Upper lobe of left lung (tissue), 6 donors: ENCODE measurements at regions not wholly inside any gene's neighbourhood (a gene's known extent, or its start where the extent isn't known, plus 50 kb on each side); places are given as distances from the start of the nearest gene placed in this dataset.

Source experiments
- ATAC-seq, 2 donors: fragments of 200-7000 bp; cut with Tn5 transposase; one replicate each; pipeline ENCODE4 v1.9.1; 2022; ENCODE audit warnings: mild to moderate bottlenecking in 2 of 2, moderate library complexity in 2 of 2; ENCODE audit not compliant: low FRiP score in 2 of 2
- DNase-seq, 2 donors: peaks; one replicate each; pipeline ENCODE4 v3.0.0-alpha.2; 2019 to 2020
- H3K27ac ChIP-seq, 4 donors: fragments of 200-600 bp; sonication (generic); one replicate each; pipeline ENCODE4 v1.5.1; 2016 to 2019
- H3K27me3 ChIP-seq, 4 donors: fragments of 200-600 bp; sonication (generic); one replicate each; pipeline ENCODE4 v1.5.1; 2017 to 2019
- H3K36me3 ChIP-seq, 4 donors: fragments of 200-600 bp; sonication (generic); one replicate each; pipeline ENCODE4 v1.5.1; 2016 to 2019
- H3K4me1 ChIP-seq, 4 donors: fragments of 200-600 bp; sonication (generic); one replicate each; pipeline ENCODE4 v1.5.1; 2018 to 2019
- H3K4me3 ChIP-seq, 4 donors: fragments of 200-600 bp; sonication (generic); one replicate each; pipeline ENCODE4 v1.5.1; 2017 to 2019; ENCODE audit warnings: mild to moderate bottlenecking in 2 of 4, moderate library complexity in 1 of 4
- H3K9me3 ChIP-seq, 4 donors: fragments of 200-600 bp; sonication (generic); one replicate each; pipeline ENCODE4 v1.5.1; 2018 to 2019
- EP300 ChIP-seq, 4 donors: sonication (generic); formaldehyde crosslinking; IDR thresholded peaks; one replicate each; pipeline ENCODE4 v1.5.1; 2017; ENCODE audit warnings: antibody characterized with exemption in 4 of 4, control low read depth in 2 of 4
- POLR2A ChIP-seq, 4 donors: fragments of 450-650 bp; IDR thresholded peaks; one replicate each; pipeline ENCODE4 v1.5.1; 2016 to 2017; ENCODE audit warnings: antibody characterized with exemption in 4 of 4, mild to moderate bottlenecking in 2 of 4
- POLR2AphosphoS5 ChIP-seq, 2 donors: sonication (generic); formaldehyde crosslinking; IDR thresholded peaks; one replicate each; pipeline ENCODE4 v1.5.1; 2017; ENCODE audit warnings: antibody characterized with exemption in 2 of 2
- WGBS, 2 donors: methylation state at CpG; one replicate each; pipeline ENCODE4 v1.1.5; 2017 to 2018; 5-methylcytosine and 5-hydroxymethylcytosine counted together
- TF ChIP-seq, protein P1 (sequence below), 6 experiments: fragments of 450-650 bp in 4 of 6; fragments of 200-600 bp in 2 of 6; sonication (generic) in 2 of 6; IDR thresholded peaks; one replicate each; pipeline ENCODE4 v1.5.1; 2016 to 2019; ENCODE audit warnings: antibody characterized with exemption in 6 of 6
- donor health status: DM: no; HTN: no; CAD: no; lungs with moderate emphysema.
- donor health status: DM: no; HTN: yes; CAD: no; lungs with severe emphysema.

DNA sequence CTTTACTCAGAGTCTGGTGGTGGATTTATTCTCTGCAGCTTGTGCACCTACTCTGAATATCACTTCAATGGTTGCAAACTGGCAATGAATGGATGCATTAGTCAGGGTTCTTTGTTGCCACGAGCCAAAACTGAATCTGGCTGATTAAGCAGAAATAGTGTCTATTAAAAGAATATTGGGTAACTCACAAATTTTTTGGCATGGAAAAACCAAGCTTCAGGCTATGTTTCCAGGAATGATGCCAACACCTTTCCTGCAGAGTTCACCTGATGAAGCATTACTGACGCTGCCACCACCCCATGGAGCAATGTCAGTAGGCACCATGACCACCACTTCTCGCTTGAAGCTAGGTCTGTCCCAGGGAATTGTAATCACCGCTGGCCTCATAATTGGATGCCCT, 597.8 kb upstream of the SLC10A2 start:
- no peak for TF ChIP-seq EP300 (IDR thresholded peaks at IDR 0.05)
- TF ChIP-seq POLR2A (IDR thresholded peaks at IDR 0.05): no peak
- TF ChIP-seq, protein P1, sequence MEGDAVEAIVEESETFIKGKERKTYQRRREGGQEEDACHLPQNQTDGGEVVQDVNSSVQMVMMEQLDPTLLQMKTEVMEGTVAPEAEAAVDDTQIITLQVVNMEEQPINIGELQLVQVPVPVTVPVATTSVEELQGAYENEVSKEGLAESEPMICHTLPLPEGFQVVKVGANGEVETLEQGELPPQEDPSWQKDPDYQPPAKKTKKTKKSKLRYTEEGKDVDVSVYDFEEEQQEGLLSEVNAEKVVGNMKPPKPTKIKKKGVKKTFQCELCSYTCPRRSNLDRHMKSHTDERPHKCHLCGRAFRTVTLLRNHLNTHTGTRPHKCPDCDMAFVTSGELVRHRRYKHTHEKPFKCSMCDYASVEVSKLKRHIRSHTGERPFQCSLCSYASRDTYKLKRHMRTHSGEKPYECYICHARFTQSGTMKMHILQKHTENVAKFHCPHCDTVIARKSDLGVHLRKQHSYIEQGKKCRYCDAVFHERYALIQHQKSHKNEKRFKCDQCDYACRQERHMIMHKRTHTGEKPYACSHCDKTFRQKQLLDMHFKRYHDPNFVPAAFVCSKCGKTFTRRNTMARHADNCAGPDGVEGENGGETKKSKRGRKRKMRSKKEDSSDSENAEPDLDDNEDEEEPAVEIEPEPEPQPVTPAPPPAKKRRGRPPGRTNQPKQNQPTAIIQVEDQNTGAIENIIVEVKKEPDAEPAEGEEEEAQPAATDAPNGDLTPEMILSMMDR (IDR thresholded peaks at IDR 0.05): no peak
- TF ChIP-seq POLR2AphosphoS5 (IDR thresholded peaks at IDR 0.05): no peak
- DNase-seq (no peak), ATAC-seq (no peak)
- H3K36me3 ChIP-seq: no peaks in the 10 kb centered on the region
- H3K27me3 ChIP-seq: no peaks in the 10 kb centered on the region
- H3K4me3 ChIP-seq: no peak overlapping the region
- no peaks in the 10 kb centered on the region for H3K4me1 ChIP-seq
- WGBS, 2 donors: 82 to 86% methylated on average over 4 of the region's 4 CpGs
- H3K27ac ChIP-seq: no peak overlapping the region
- H3K9me3 ChIP-seq: no peaks in the 10 kb centered on the region

DNA sequence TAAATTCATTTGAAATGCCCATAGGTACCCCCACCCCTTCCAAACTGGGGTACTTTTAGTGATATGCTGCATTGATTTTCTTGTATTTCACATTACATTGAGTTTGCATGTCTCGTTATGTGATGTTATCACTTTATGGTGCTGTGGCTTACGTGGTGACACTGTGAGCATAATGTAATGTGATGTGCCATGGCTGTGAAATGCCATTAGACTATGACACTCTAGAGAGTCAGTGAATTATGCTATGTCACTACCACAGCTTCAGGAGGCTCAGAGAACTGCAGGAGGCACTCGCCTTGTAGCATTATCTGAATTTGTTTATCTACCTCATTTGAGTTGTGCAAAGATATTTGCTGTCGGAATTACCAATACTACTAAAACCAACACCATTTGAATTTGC, 590.1 kb upstream of the SLC10A2 start:
- no peak for ATAC-seq
- 83 to 90% methylated on average over 4 of the region's 4 CpGs for whole genome bisulfite sequencing, 2 donors
- Histone ChIP-seq H3K27me3 (no peaks in the 10 kb centered on the region), H3K9me3 (no peaks in the 10 kb centered on the region), H3K36me3 (no peaks in the 10 kb centered on the region), H3K4me1 (no peaks in the 10 kb centered on the region), H3K27ac (no peak overlapping the region), H3K4me3 (no peak overlapping the region)
- no peak for TF ChIP-seq POLR2A (IDR thresholded peaks at IDR 0.05)
- TF ChIP-seq EP300 (IDR thresholded peaks at IDR 0.05): no peak
- TF ChIP-seq, protein P1 (IDR thresholded peaks at IDR 0.05): no peak
- TF ChIP-seq POLR2AphosphoS5 (IDR thresholded peaks at IDR 0.05): no peak
- no peak for DNase-seq

DNA sequence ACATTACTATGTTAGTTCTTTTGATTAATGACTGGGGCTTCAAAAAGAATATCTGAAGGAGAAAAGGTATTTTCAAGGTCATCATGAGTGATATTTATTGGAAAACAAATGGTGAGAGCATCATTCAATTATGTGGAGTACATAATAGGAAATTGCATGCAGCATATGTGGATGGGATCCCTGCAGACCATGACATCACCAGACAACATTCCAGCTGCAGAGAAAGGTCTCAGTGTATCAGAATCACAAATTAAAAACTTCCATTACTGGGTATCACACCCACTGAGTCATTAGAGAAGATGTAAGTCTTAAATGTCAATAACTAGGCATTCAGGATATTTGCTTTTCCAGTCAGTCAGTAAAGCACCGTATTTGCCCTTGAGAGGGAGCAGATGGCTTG, 574.4 kb upstream of the SLC10A2 start:
- no peaks in the 10 kb centered on the region for H3K9me3 ChIP-seq
- no peaks in the 10 kb centered on the region for H3K27me3 ChIP-seq
- DNase-seq (no peak), ATAC-seq (peak in 1 of 2 donors; percentile 84)
- H3K4me3 ChIP-seq: no peak overlapping the region
- 50 to 63% methylated on average over 1 of the region's 1 CpG for WGBS, 2 donors
- H3K36me3 ChIP-seq: no peaks in the 10 kb centered on the region
- TF ChIP-seq POLR2A (IDR thresholded peaks at IDR 0.05): no peak
- TF ChIP-seq EP300 (IDR thresholded peaks at IDR 0.05): no peak
- no peak for TF ChIP-seq POLR2AphosphoS5 (IDR thresholded peaks at IDR 0.05)
- TF ChIP-seq, protein P1 (IDR thresholded peaks at IDR 0.05): no peak
- H3K4me1 ChIP-seq: no peaks in the 10 kb centered on the region
- H3K27ac ChIP-seq: no peak overlapping the region

DNA sequence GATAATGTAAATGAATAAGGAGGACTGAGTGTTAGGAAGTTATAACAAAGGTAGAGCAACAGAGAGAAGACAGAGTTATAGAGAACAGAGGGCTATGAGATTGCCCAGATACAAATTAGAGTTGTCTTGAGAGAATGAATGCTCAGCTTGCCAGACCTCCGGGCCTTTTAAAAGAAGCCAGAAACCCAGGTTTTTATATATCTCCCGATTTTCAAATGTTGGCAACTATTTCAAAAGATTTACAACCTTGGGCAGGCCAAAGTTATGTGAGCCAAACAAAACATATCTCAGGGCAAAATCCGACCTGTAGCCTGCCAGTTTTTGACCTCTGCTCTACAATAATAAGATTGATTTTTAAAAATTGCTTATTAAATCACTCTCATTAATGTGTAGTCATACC, 573.1 kb upstream of the SLC10A2 start:
- no peaks in the 10 kb centered on the region for H3K9me3 ChIP-seq
- 70 to 74% methylated on average over 3 of the region's 3 CpGs for WGBS, 2 donors
- no peaks in the 10 kb centered on the region for H3K36me3 ChIP-seq
- H3K27me3 ChIP-seq: no peaks in the 10 kb centered on the region
- ATAC-seq (no peak), DNase-seq (no peak)
- no peak for TF ChIP-seq POLR2A (IDR thresholded peaks at IDR 0.05)
- TF ChIP-seq EP300 (IDR thresholded peaks at IDR 0.05): no peak
- TF ChIP-seq, protein P1 (IDR thresholded peaks at IDR 0.05): no peak
- no peak for TF ChIP-seq POLR2AphosphoS5 (IDR thresholded peaks at IDR 0.05)
- H3K4me3 ChIP-seq: no peak overlapping the region
- no peak overlapping the region for H3K27ac ChIP-seq
- no peaks in the 10 kb centered on the region for H3K4me1 ChIP-seq

DNA sequence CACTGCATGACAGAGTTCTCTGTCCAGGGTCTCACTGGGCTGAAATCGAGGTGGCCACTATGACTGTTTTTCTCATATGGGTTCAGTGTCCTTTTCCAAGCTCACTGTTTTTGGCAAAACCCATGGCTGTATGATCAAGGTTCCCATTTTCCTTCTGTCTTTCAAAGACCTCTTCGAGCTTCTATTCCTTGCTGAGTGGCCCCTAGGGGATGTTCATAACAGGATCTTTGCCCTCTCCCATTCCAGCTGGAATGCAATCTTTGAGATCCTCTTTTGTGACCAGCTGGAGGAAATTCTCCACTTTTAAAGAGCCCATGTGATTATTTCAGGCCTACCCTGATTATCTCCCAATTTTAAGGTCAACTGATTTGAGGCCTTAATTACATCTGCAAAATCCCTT, 572.5 kb upstream of the SLC10A2 start:
- Histone ChIP-seq H3K4me1 (no peaks in the 10 kb centered on the region), H3K9me3 (no peaks in the 10 kb centered on the region), H3K4me3 (no peak overlapping the region), H3K36me3 (no peaks in the 10 kb centered on the region), H3K27ac (no peak overlapping the region), H3K27me3 (no peaks in the 10 kb centered on the region)
- ATAC-seq (no peak), DNase-seq (no peak)
- TF ChIP-seq POLR2AphosphoS5 (IDR thresholded peaks at IDR 0.05) (no peak), EP300 (IDR thresholded peaks at IDR 0.05) (no peak)
- 62 to 70% methylated on average over 2 of the region's 2 CpGs for WGBS, 2 donors
